ENCODE measurements at regions not wholly inside any gene's neighbourhood (a gene's known extent, or its start where the extent isn't known, plus 50 kb on each side); places are given as distances from the start of the nearest gene placed in this dataset.

GRCh38 chr14:23750357-23750756 is 114.2 kb downstream of the DHRS2 start:
- intact Hi-C loops (cut with micrococcal nuclease) = no loop called here
- no peak for DNase-seq
- H3K27ac ChIP-seq (ENCODE audit: low read length) = no peak overlapping the region
- TF ChIP-seq, protein P1, sequence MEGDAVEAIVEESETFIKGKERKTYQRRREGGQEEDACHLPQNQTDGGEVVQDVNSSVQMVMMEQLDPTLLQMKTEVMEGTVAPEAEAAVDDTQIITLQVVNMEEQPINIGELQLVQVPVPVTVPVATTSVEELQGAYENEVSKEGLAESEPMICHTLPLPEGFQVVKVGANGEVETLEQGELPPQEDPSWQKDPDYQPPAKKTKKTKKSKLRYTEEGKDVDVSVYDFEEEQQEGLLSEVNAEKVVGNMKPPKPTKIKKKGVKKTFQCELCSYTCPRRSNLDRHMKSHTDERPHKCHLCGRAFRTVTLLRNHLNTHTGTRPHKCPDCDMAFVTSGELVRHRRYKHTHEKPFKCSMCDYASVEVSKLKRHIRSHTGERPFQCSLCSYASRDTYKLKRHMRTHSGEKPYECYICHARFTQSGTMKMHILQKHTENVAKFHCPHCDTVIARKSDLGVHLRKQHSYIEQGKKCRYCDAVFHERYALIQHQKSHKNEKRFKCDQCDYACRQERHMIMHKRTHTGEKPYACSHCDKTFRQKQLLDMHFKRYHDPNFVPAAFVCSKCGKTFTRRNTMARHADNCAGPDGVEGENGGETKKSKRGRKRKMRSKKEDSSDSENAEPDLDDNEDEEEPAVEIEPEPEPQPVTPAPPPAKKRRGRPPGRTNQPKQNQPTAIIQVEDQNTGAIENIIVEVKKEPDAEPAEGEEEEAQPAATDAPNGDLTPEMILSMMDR (conservative IDR thresholded peaks at IDR 0.05; ENCODE audit: low read depth, low read length) = no peak
- TF ChIP-seq EZH2 (IDR thresholded peaks at IDR 0.05; ENCODE audit: low read length, unreplicated experiment) (no peak), EZH2phosphoT487 (IDR thresholded peaks at IDR 0.05; ENCODE audit: borderline replicate concordance, low read length) (no peak)
- H3K9me2 ChIP-seq (replicated peaks; ENCODE audit: low read length) = no peaks in the 10 kb centered on the region
- H3K36me3 ChIP-seq (ENCODE audit: low read depth, low read length) = no peaks in the 10 kb centered on the region
- no peak overlapping the region for H3K4me2 ChIP-seq (ENCODE audit: low read length)
- H3K4me1 ChIP-seq (ENCODE audit: insufficient read depth, low read length) = no peaks in the 10 kb centered on the region
- peaks cover 50% of the 10 kb centered on the region for H3K27me3 ChIP-seq (ENCODE audit: low read length)
- no peaks in the 10 kb centered on the region for H3F3A ChIP-seq (ENCODE audit: low read length, unreplicated experiment)
- BruUV-seq (replicated peaks) = no TSS peak
- H3K9ac ChIP-seq (ENCODE audit: low read length) = no peak overlapping the region
- no peak for ATAC-seq
- H3K79me2 ChIP-seq (ENCODE audit: low read length) = no peaks in the 10 kb centered on the region
- H3K9me3 ChIP-seq (ENCODE audit: low read length) = no peaks in the 10 kb centered on the region
- no peaks in the 10 kb centered on the region for H4K20me1 ChIP-seq (ENCODE audit: low read length)
- CTCF ChIA-PET = no interaction called here
- no peak overlapping the region for H2AFZ ChIP-seq (ENCODE audit: low read length)
- POLR2A ChIA-PET (ENCODE audit: unreplicated experiment) = no interaction called here
- no peak overlapping the region for H3K4me3 ChIP-seq (ENCODE audit: low read length)

DNA sequence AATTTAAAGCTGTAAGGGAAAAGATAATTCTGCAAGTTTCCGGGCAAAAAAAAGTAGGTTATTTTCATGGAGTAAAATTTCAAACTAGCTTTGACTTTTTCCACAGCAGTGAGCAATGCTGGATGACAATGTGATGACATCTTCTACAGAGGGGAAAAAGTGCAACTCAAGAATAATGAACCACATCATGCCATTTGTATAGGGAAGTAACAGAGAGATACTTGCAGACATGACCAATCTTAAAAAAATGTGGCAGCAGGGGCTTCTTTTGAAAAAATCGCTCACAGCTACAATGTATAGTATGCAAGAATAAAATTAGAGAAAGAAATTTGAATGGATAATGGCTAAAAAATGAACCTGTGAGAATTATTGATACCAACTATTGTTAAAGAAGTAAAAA is 115.5 kb downstream of the DHRS2 start:
- TF ChIP-seq EZH2phosphoT487 (IDR thresholded peaks at IDR 0.05; ENCODE audit: borderline replicate concordance, low read length) = no peak
- no peak for TF ChIP-seq EZH2 (IDR thresholded peaks at IDR 0.05; ENCODE audit: low read length, unreplicated experiment)
- TF ChIP-seq, protein P1 (conservative IDR thresholded peaks at IDR 0.05; ENCODE audit: low read depth, low read length) = no peak
- no peak overlapping the region for H2AFZ ChIP-seq (ENCODE audit: low read length)
- no peaks in the 10 kb centered on the region for H3K9me3 ChIP-seq (ENCODE audit: low read length)
- no peaks in the 10 kb centered on the region for H3K4me1 ChIP-seq (ENCODE audit: insufficient read depth, low read length)
- DNase-seq (no peak), ATAC-seq (no peak)
- no peaks in the 10 kb centered on the region for H3K36me3 ChIP-seq (ENCODE audit: low read depth, low read length)
- H3K9ac ChIP-seq (ENCODE audit: low read length) = no peak overlapping the region
- no TSS peak for BruUV-seq (replicated peaks)
- ChIA-PET CTCF (no interaction called here), POLR2A (ENCODE audit: unreplicated experiment) (no interaction called here)
- H3K27ac ChIP-seq (ENCODE audit: low read length) = no peak overlapping the region
- H4K20me1 ChIP-seq (ENCODE audit: low read length) = no peaks in the 10 kb centered on the region
- intact Hi-C loops (cut with micrococcal nuclease) = no loop called here
- no peak overlapping the region for H3K4me2 ChIP-seq (ENCODE audit: low read length)
- no peak overlapping the region for H3K4me3 ChIP-seq (ENCODE audit: low read length)
- H3K27me3 ChIP-seq (ENCODE audit: low read length) = peaks cover 48% of the 10 kb centered on the region
- H3K79me2 ChIP-seq (ENCODE audit: low read length) = no peaks in the 10 kb centered on the region
- H3F3A ChIP-seq (ENCODE audit: low read length, unreplicated experiment) = no peaks in the 10 kb centered on the region
- H3K9me2 ChIP-seq (replicated peaks; ENCODE audit: low read length) = no peaks in the 10 kb centered on the region

DNA sequence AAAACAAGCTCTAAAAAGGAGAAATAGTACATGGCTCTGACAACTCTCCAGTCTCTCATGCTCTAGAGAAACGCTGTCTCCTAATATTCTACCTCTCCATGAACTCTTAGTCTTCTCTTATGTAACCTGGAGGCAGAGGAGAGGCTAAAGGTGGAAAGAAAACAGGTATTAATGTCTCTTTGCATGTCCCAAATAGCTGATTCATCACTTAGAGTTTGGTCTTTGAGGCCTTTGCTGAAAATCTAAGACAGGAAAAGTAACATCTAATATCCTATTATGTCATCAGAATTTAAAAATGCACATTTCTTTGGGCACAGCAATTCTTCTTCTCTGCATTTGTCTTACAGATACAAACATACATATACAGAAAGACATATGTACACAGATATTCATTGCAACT is 127.2 kb downstream of the DHRS2 start:
- ATAC-seq (no peak), DNase-seq (no peak)
- no peaks in the 10 kb centered on the region for H4K20me1 ChIP-seq (ENCODE audit: low read length)
- ChIA-PET CTCF (no interaction called here), POLR2A (ENCODE audit: unreplicated experiment) (no interaction called here)
- H2AFZ ChIP-seq (ENCODE audit: low read length) = no peak overlapping the region
- no TSS peak for BruUV-seq (replicated peaks)
- no peaks in the 10 kb centered on the region for H3K9me2 ChIP-seq (replicated peaks; ENCODE audit: low read length)
- H3F3A ChIP-seq (ENCODE audit: low read length, unreplicated experiment) = no peaks in the 10 kb centered on the region
- no peak overlapping the region for H3K4me2 ChIP-seq (ENCODE audit: low read length)
- H3K4me1 ChIP-seq (ENCODE audit: insufficient read depth, low read length) = no peaks in the 10 kb centered on the region
- H3K4me3 ChIP-seq (ENCODE audit: low read length) = no peak overlapping the region
- peaks cover 9% of the 10 kb centered on the region for H3K27me3 ChIP-seq (ENCODE audit: low read length)
- intact Hi-C loops (cut with micrococcal nuclease) = no loop called here
- no peaks in the 10 kb centered on the region for H3K36me3 ChIP-seq (ENCODE audit: low read depth, low read length)
- H3K9ac ChIP-seq (ENCODE audit: low read length) = no peak overlapping the region
- no peak overlapping the region for H3K27ac ChIP-seq (ENCODE audit: low read length)
- no peaks in the 10 kb centered on the region for H3K79me2 ChIP-seq (ENCODE audit: low read length)
- H3K9me3 ChIP-seq (ENCODE audit: low read length) = no peaks in the 10 kb centered on the region
- TF ChIP-seq EZH2phosphoT487 (IDR thresholded peaks at IDR 0.05; ENCODE audit: borderline replicate concordance, low read length) = no peak
- TF ChIP-seq EZH2 (IDR thresholded peaks at IDR 0.05; ENCODE audit: low read length, unreplicated experiment) = no peak
- TF ChIP-seq, protein P1 (conservative IDR thresholded peaks at IDR 0.05; ENCODE audit: low read depth, low read length) = no peak

Measured in PC-3 (cell line).